Ascending aorta (tissue), 2 donors: ENCODE measurements at regions not wholly inside any gene's neighbourhood (a gene's known extent, or its start where the extent isn't known, plus 50 kb on each side); places are given as distances from the start of the nearest gene placed in this dataset.

ENCODE experiments used
- DNase-seq, 2 donors: peaks; one replicate each; pipeline ENCODE4 v3.0.0-alpha.2; 2019; ENCODE audit warnings: low spot score in 2 of 2
- H3K27ac ChIP-seq, 2 donors: fragments of 200-600 bp; sonication (generic); one replicate each; pipeline ENCODE4 v1.5.1; 2016 to 2017; ENCODE audit warnings: mild to moderate bottlenecking in 1 of 2
- H3K27me3 ChIP-seq: fragments of 200-600 bp; sonication (generic); one replicate; pipeline ENCODE4 v1.5.1; 2017
- H3K36me3 ChIP-seq, 2 donors: fragments of 200-600 bp; sonication (generic); one replicate each; pipeline ENCODE4 v1.5.1; 2016
- H3K4me1 ChIP-seq, 2 donors: fragments of 200-600 bp; sonication (generic); one replicate each; pipeline ENCODE4 v1.5.1; 2016 to 2017; ENCODE audit warnings: mild to moderate bottlenecking in 1 of 2
- H3K4me3 ChIP-seq, 2 donors: fragments of 200-600 bp; sonication (generic); one replicate each; pipeline ENCODE4 v1.5.1; 2016 to 2017; ENCODE audit warnings: mild to moderate bottlenecking in 1 of 2
- H3K9me3 ChIP-seq, 2 donors: fragments of 200-600 bp; sonication (generic); one replicate each; pipeline ENCODE4 v1.5.1; 2016
- intact Hi-C: fragments of 100-400 bp; cut with DNase I; formaldehyde crosslinking; loops from one replicate; pipeline ENCODE4 v1.15.1; 2023
- TF ChIP-seq, protein P1 (sequence below), 3 experiments: fragments of 200-600 bp in 2 of 3; fragments of 450-650 bp in 1 of 3; sonication (generic) in 2 of 3; IDR thresholded peaks; one replicate each; pipeline ENCODE4 v1.5.1; 2016 to 2019; ENCODE audit warnings: antibody characterized with exemption in 3 of 3, mild to moderate bottlenecking in 1 of 3, moderate library complexity in 1 of 3

DNA sequence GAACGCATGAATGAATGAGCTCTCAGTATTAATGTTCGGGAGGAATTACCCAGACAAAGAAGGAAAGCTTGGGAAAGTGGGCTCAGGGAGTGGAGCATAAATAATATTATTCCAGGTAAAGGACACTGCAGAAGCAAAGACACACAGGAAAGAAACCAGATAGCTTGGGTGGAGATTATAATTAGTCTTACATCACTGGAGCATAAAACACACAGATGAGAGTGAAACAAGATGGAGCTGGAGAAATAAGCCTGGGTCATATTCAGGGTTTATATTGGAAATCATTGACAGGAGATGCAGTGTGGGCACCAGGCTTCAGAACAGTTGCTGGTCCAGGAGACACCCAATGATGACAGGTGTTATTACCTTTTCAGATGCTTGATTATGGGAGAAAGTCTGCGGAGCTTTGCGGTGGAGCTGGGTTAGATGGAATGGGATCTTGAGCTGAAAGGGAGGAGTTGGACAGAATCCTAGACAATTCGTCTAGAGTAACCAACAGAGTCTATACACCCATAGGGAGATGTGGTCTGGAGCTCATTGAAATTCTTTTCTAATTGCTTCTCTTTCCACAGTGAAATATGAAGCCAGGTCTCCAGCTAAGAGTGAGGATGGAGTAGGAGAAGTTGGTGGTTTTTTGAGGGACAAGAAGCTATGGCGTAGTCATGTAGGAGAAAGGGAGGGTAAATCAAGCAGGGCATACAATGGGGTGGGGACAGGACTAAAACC, 227.2 kb downstream of the FAM76B start:
- Histone ChIP-seq H3K4me1 (peaks cover 3 to 47% of the 10 kb centered on the region in 2 donors), H3K36me3 (no peaks in the 10 kb centered on the region), H3K9me3 (no peaks in the 10 kb centered on the region), H3K27me3 (no peaks in the 10 kb centered on the region), H3K4me3 (no peak overlapping the region), H3K27ac (no peak overlapping the region)
- intact Hi-C loops: loop anchor here (10.0 kb wide), 1 partner anchor 478 kb away; the partner anchor contains the start of gene ENDOD1
- TF ChIP-seq, protein P1, sequence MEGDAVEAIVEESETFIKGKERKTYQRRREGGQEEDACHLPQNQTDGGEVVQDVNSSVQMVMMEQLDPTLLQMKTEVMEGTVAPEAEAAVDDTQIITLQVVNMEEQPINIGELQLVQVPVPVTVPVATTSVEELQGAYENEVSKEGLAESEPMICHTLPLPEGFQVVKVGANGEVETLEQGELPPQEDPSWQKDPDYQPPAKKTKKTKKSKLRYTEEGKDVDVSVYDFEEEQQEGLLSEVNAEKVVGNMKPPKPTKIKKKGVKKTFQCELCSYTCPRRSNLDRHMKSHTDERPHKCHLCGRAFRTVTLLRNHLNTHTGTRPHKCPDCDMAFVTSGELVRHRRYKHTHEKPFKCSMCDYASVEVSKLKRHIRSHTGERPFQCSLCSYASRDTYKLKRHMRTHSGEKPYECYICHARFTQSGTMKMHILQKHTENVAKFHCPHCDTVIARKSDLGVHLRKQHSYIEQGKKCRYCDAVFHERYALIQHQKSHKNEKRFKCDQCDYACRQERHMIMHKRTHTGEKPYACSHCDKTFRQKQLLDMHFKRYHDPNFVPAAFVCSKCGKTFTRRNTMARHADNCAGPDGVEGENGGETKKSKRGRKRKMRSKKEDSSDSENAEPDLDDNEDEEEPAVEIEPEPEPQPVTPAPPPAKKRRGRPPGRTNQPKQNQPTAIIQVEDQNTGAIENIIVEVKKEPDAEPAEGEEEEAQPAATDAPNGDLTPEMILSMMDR (IDR thresholded peaks at IDR 0.05): no peak
- DNase-seq: no peak

DNA sequence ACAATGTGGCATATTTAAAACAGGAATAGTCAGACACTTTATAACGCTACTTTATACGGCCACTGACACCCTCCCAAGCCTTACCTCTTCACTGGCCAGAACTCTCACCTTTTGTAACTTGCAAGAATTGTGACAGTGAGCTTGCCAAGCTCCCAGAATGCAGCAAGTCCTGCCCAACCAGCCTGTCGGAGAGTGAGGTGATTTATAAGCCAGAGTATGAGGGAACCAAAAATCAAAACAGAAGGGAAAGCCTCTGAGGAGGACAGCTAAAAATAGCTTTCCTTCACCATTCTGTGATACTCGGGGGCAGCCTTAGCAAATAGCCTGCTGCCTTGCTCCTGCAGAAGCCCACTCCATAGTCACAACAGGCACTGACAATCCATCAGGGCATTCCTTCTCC, 229.7 kb downstream of the FAM76B start:
- H3K27me3 ChIP-seq: no peaks in the 10 kb centered on the region
- H3K36me3 ChIP-seq: no peaks in the 10 kb centered on the region
- peaks cover 0 to 37% of the 10 kb centered on the region in 2 donors for H3K4me1 ChIP-seq
- DNase-seq: peak; percentile 24 to 72
- TF ChIP-seq, protein P1 (IDR thresholded peaks at IDR 0.05): no peak
- intact Hi-C loops: loop anchor here (10.0 kb wide), 1 partner anchor 475 kb away; the partner anchor contains the start of gene ENDOD1
- H3K4me3 ChIP-seq: no peak overlapping the region
- H3K9me3 ChIP-seq: no peaks in the 10 kb centered on the region
- peak overlapping the region; percentile 54 for H3K27ac ChIP-seq

DNA sequence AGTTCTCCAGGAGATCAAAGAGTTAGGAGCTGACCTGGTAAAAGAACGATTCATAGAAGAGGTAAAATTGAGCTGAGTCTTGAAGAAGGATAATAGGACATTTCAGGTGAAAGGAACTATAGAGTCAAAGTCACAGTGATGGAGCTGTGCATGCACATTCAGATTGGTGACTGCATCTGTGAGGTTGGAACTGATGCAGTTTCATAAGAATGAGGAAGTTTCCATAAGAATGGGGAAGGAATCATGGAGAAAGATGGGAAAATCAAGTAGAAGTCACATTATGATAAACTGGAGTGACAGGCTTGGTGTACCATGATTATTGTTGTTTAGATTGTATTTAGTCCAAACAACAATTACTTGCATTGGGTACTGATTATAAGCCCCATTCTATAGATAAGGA, 232.2 kb downstream of the FAM76B start:
- Histone ChIP-seq H3K36me3 (no peaks in the 10 kb centered on the region), H3K27ac (peak overlapping the region in 1 of 2 donors; percentile 9), H3K4me3 (no peak overlapping the region), H3K9me3 (no peaks in the 10 kb centered on the region), H3K27me3 (no peaks in the 10 kb centered on the region), H3K4me1 (peaks cover 0 to 27% of the 10 kb centered on the region in 2 donors)
- no peak for DNase-seq
- intact Hi-C loops: no loop called here
- TF ChIP-seq, protein P1 (IDR thresholded peaks at IDR 0.05): no peak

DNA sequence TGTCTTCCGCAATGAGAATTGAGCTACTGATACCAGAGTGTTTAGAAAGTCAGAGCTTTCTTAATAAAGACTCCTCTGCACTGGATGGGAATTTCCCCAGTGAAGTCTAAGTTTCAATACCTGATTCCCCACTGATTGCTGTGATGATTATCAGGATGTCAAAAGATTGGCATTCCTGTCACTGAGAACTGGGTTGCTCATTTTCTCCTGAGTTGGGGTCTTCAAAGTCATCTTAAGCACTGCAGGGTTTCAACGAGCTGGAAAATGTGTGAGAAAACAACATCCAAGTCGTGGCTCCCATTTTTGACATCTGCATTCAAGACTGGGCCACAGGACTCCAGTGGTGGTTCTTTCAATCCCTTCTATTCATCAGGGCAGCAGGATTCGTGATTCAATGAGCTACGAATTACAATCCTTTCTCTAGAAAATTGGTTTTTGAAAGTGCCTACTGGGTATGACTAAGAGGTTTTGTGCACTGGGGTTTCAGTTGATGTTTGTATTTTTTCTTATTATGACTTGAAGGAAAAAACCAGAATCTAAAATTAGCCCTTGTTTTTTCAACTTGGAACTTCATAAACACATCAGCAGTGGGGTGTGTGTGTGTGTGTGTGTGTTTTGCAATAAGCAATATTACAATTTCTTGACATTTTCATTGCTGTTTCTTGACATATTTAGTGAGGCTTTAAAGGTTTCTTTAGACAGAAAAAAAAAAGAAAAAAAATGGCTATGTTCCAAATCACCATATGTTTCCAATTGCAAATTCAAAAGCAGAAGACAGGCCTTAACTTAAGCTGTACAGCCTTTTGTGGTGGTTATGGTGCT, 233.0 kb downstream of the FAM76B start:
- Histone ChIP-seq H3K27ac (peak overlapping the region; percentile 45 to 58), H3K4me3 (no peak overlapping the region), H3K4me1 (peaks cover 0 to 27% of the 10 kb centered on the region in 2 donors), H3K9me3 (no peaks in the 10 kb centered on the region), H3K27me3 (no peaks in the 10 kb centered on the region), H3K36me3 (no peaks in the 10 kb centered on the region)
- TF ChIP-seq, protein P1 (IDR thresholded peaks at IDR 0.05): no peak
- intact Hi-C loops: no loop called here
- DNase-seq: no peak

DNA sequence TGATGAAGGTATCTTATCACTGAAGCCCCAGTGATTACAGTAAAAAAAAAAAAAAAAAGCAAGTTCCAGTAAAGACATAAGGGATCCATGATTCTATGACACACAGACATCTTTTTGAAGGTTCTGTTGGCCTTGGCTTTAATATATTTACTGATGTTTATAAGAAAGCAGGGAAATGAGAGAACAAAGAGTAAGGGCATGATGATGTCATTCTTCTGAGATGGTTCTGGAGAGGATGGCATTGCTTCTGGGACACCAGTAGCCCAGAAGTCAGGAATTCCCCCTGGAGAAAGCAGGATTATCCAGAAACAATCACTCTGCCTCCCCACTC, 233.6 kb downstream of the FAM76B start:
- intact Hi-C loops: no loop called here
- TF ChIP-seq, protein P1 (IDR thresholded peaks at IDR 0.05): no peak

More for the DNA sequence above, 233.6 kb downstream of the FAM76B start:
- Histone ChIP-seq H3K36me3 (no peaks in the 10 kb centered on the region), H3K9me3 (no peaks in the 10 kb centered on the region), H3K4me1 (peaks cover 0 to 27% of the 10 kb centered on the region in 2 donors), H3K27ac (peak overlapping the region; percentile 45 to 58), H3K27me3 (no peaks in the 10 kb centered on the region), H3K4me3 (no peak overlapping the region)
- no peak for DNase-seq
